ENCODE measurements at regions not wholly inside any gene's neighbourhood (a gene's known extent, or its start where the extent isn't known, plus 50 kb on each side); places are given as distances from the start of the nearest gene placed in this dataset.

- no peaks in the 10 kb centered on the region for H3K27me3 ChIP-seq (ENCODE audit: insufficient read depth, low read length)
- peaks cover 8% of the 10 kb centered on the region for H3K4me1 ChIP-seq (ENCODE audit: insufficient read depth, low read length, severe bottlenecking)
- no peak overlapping the region for H3K4me2 ChIP-seq (ENCODE audit: low read length)
- no peaks in the 10 kb centered on the region for H3K9me2 ChIP-seq (ENCODE audit: low read depth, low read length)
- H2AFZ ChIP-seq (ENCODE audit: low read length) = no peak overlapping the region
- H3K9ac ChIP-seq (ENCODE audit: low read length) = no peak overlapping the region
- H3K79me2 ChIP-seq (ENCODE audit: insufficient read depth, low read length) = peaks cover 21% of the 10 kb centered on the region
- H4K20me1 ChIP-seq (ENCODE audit: insufficient read depth, low read length) = no peaks in the 10 kb centered on the region
- H3F3A ChIP-seq (ENCODE audit: insufficient read depth, low read length) = no peaks in the 10 kb centered on the region
- no peak overlapping the region for H3K4me3 ChIP-seq (ENCODE audit: low read depth, low read length, poor library complexity, severe bottlenecking)
- no peak overlapping the region for H3K27ac ChIP-seq (ENCODE audit: low read depth, low read length, poor library complexity, severe bottlenecking)
- no peak for TF ChIP-seq CTCF (IDR thresholded peaks at IDR 0.05; ENCODE audit: low read length)
- TF ChIP-seq EZH2 (IDR thresholded peaks at IDR 0.05; ENCODE audit: borderline replicate concordance, low read length) = no peak
- H3K9me3 ChIP-seq (ENCODE audit: low read length) = no peaks in the 10 kb centered on the region
- no peaks in the 10 kb centered on the region for H3K36me3 ChIP-seq (ENCODE audit: insufficient read depth, low read length)
Measured at GRCh38 chr2:134170700-134171099, 83.2 kb upstream of the MGAT5 start.

- Histone ChIP-seq H3K4me3 (ENCODE audit: low read depth, low read length, poor library complexity, severe bottlenecking) (no peak overlapping the region), H3K79me2 (ENCODE audit: insufficient read depth, low read length) (peaks cover 7% of the 10 kb centered on the region), H3K4me2 (ENCODE audit: low read length) (no peak overlapping the region), H3F3A (ENCODE audit: insufficient read depth, low read length) (no peaks in the 10 kb centered on the region), H3K9me3 (ENCODE audit: low read length) (no peaks in the 10 kb centered on the region), H3K27me3 (ENCODE audit: insufficient read depth, low read length) (no peaks in the 10 kb centered on the region), H3K27ac (ENCODE audit: low read depth, low read length, poor library complexity, severe bottlenecking) (no peak overlapping the region), H3K4me1 (ENCODE audit: insufficient read depth, low read length, severe bottlenecking) (peaks cover 28% of the 10 kb centered on the region), H3K9ac (ENCODE audit: low read length) (no peak overlapping the region), H3K9me2 (ENCODE audit: low read depth, low read length) (no peaks in the 10 kb centered on the region), H3K36me3 (ENCODE audit: insufficient read depth, low read length) (no peaks in the 10 kb centered on the region), H2AFZ (ENCODE audit: low read length) (no peak overlapping the region), H4K20me1 (ENCODE audit: insufficient read depth, low read length) (no peaks in the 10 kb centered on the region)
- TF ChIP-seq EZH2 (IDR thresholded peaks at IDR 0.05; ENCODE audit: borderline replicate concordance, low read length) (no peak), CTCF (IDR thresholded peaks at IDR 0.05; ENCODE audit: low read length) (no peak)
Measured at GRCh38 chr2:134173338-134174016, 80.4 kb upstream of the MGAT5 start.

GRCh38 chr2:134174711-134175110 lies 79.2 kb upstream of the MGAT5 start:
- Histone ChIP-seq H3K4me1 (ENCODE audit: insufficient read depth, low read length, severe bottlenecking) (peaks cover 33% of the 10 kb centered on the region), H3F3A (ENCODE audit: insufficient read depth, low read length) (no peaks in the 10 kb centered on the region), H3K27ac (ENCODE audit: low read depth, low read length, poor library complexity, severe bottlenecking) (no peak overlapping the region), H3K9me2 (ENCODE audit: low read depth, low read length) (no peaks in the 10 kb centered on the region), H3K27me3 (ENCODE audit: insufficient read depth, low read length) (no peaks in the 10 kb centered on the region), H3K36me3 (ENCODE audit: insufficient read depth, low read length) (no peaks in the 10 kb centered on the region), H4K20me1 (ENCODE audit: insufficient read depth, low read length) (no peaks in the 10 kb centered on the region), H3K79me2 (ENCODE audit: insufficient read depth, low read length) (peaks cover 3% of the 10 kb centered on the region), H2AFZ (ENCODE audit: low read length) (no peak overlapping the region), H3K4me3 (ENCODE audit: low read depth, low read length, poor library complexity, severe bottlenecking) (no peak overlapping the region), H3K9ac (ENCODE audit: low read length) (no peak overlapping the region), H3K9me3 (ENCODE audit: low read length) (no peaks in the 10 kb centered on the region), H3K4me2 (ENCODE audit: low read length) (no peak overlapping the region)
- no peak for TF ChIP-seq CTCF (IDR thresholded peaks at IDR 0.05; ENCODE audit: low read length)
- TF ChIP-seq EZH2 (IDR thresholded peaks at IDR 0.05; ENCODE audit: borderline replicate concordance, low read length) = no peak
